HG02759 (cell line): ENCODE measurements at regions not wholly inside any gene's neighbourhood (a gene's known extent, or its start where the extent isn't known, plus 50 kb on each side); places are given as distances from the start of the nearest gene placed in this dataset.
"Not testable (repeated sequence)": the region's sequence is repeated elsewhere in the genome, so short reads cannot be mapped to it uniquely, and the experiment has no call there.

Source experiments
- ATAC-seq: cut with Tn5 transposase; IDR thresholded peaks from one replicate; pipeline ENCODE4 v1.9.1; 2021; ENCODE audit warnings: mild to moderate bottlenecking, moderate library complexity; ENCODE audit not compliant: unreplicated experiment

- peak; percentile 89 for ATAC-seq
Observed at GRCh38 chr5:119694284-119694683, 64.9 kb downstream of the FAM170A start.

GRCh38 chr5:119706049-119706448 lies 76.7 kb downstream of the FAM170A start:
- ATAC-seq, result no peak

GRCh38 chr5:119708076-119708790 lies 78.9 kb downstream of the FAM170A start:
- ATAC-seq, result peak; percentile 61

- no peak for ATAC-seq
Observed at GRCh38 chr5:119721775-119722174, 92.4 kb downstream of the FAM170A start.

GRCh38 chr5:119725291-119725690 lies 95.9 kb downstream of the FAM170A start:
- not testable (repeated sequence) for ATAC-seq

- ATAC-seq, result no peak
Observed at GRCh38 chr5:119726544-119726943, 97.2 kb downstream of the FAM170A start.

- ATAC-seq, result no peak
Observed at GRCh38 chr5:119740225-119740624, 110.9 kb downstream of the FAM170A start.

- ATAC-seq, result no peak
Observed at GRCh38 chr5:119741691-119742090, 112.3 kb downstream of the FAM170A start.

GRCh38 chr5:119742311-119742710 lies 113.0 kb downstream of the FAM170A start:
- no peak for ATAC-seq

GRCh38 chr5:119743927-119744326 lies 114.6 kb downstream of the FAM170A start:
- peak; percentile 95 for ATAC-seq

GRCh38 chr5:119745976-119746375 lies 116.6 kb downstream of the FAM170A start:
- no peak for ATAC-seq

GRCh38 chr5:119746984-119747383 lies 117.6 kb downstream of the FAM170A start:
- no peak for ATAC-seq

GRCh38 chr5:119750887-119751733 lies 121.8 kb downstream of the FAM170A start:
- no peak for ATAC-seq

- ATAC-seq, result no peak
Observed at GRCh38 chr5:119751734-119752094, 122.4 kb downstream of the FAM170A start.

- no peak for ATAC-seq
Observed at GRCh38 chr5:119752921-119753886, 123.8 kb downstream of the FAM170A start.

GRCh38 chr5:119754825-119755224 lies 125.5 kb downstream of the FAM170A start:
- ATAC-seq, result not testable (repeated sequence)

- ATAC-seq, result no peak
Observed at GRCh38 chr5:119757276-119757675, 127.9 kb downstream of the FAM170A start.

- ATAC-seq, result not testable (repeated sequence)
Observed at GRCh38 chr5:119769695-119770693, 140.6 kb downstream of the FAM170A start.

GRCh38 chr5:119780145-119780544 lies 150.8 kb downstream of the FAM170A start:
- not testable (repeated sequence) for ATAC-seq

- ATAC-seq, result no peak
Observed at GRCh38 chr5:119785057-119785456, 155.7 kb downstream of the FAM170A start.
